ELR (cell line): ENCODE measurements at regions not wholly inside any gene's neighbourhood (a gene's known extent, or its start where the extent isn't known, plus 50 kb on each side); places are given as distances from the start of the nearest gene placed in this dataset.

Experiments used
- DNase-seq: peaks from one replicate; pipeline ENCODE4 v3.0.0-alpha.2; 2015; ENCODE audit warnings: low read depth

DNA sequence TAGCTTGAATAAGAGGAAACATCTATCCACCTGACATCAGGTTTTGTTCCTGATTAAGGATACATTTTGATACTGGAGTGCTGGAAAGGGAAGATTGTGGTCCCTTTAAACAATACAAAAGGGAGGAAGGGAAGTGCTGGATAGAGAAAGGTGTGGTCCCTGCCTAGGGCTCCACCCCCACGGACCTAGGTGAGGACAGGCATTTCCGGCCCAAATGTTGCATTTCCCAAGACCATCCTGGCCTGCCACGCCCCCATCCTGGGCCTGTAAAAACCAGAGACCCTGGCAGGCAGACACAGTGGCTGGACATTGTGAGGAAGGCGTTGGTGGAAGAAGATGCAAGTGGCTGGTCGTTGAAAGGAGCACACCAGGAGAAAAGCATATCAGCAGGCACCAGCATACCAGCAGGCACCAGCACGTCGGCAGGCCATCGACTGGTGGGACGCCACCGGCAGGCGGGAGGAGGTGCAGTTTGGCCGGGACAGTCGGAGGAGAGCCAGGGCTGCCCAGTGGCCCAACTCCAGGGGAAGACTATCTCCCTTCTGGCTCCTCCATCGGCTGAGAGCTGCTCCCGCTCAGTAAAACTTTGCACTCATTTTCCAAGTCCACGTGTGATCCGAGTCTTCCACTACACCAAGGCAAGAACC lies 53.2 kb upstream of the AMN1 start:
- no peak for DNase-seq

DNA sequence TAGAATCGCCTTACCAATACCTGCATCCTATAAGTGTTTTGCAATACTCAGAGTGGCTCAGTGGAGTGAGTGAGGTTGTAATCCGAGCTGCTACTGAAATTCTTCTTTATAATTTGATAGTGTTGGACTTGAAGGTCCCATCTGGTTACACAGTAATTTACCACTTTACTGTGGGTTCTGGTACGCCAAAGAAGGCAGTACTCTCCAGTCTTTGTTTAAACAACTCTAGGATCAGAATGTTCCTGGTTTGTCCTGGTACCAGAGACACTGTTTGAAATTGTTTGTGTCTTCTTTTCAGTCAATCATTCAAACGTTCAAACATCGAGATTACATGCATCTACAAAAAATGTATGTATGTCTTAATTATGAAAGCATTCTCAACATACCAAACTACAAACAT lies 51.3 kb upstream of the AMN1 start:
- no peak for DNase-seq

DNA sequence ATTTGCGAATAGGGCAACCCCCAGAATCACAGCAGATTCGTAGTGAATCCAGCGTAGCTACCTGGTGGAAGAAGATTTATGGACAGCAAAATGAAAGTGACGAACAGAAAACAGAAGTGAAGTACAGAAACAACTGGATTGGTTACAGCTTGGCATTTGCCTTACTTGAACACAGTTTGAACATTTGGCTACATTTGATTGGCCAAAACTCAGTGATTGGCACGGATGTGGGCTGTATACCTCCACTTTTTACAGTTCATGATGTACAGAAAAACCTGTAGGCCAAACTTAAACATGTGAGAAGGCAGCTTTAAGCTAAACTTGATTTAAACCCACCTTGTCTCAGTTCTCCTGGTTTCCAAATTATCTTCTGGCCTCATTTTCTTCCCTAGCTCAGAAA lies 49.9 kb upstream of the AMN1 start:
- no peak for DNase-seq
